SJSA1 (cell line): ENCODE measurements at regions not wholly inside any gene's neighbourhood (a gene's known extent, or its start where the extent isn't known, plus 50 kb on each side); places are given as distances from the start of the nearest gene placed in this dataset.

Experiments used
- DNase-seq, 2 experiments: peaks; one replicate each; pipeline ENCODE4 v3.0.0-alpha.2; 2015 to 2020; ENCODE audit warnings: low spot score in 2 of 2, low read depth in 1 of 2
- H3K27ac ChIP-seq: fragments of 250-450 bp; sonication (Bioruptor Pico); 2 replicates; pipeline ENCODE4 v1.5.1; 2020; ENCODE audit warnings: mild to moderate bottlenecking, moderate library complexity
- H3K27me3 ChIP-seq: fragments of 250-450 bp; sonication (Bioruptor Pico); replicated peaks from 2 replicates; pipeline ENCODE4 v1.5.1; 2020; ENCODE audit warnings: mild to moderate bottlenecking, moderate library complexity
- H3K36me3 ChIP-seq: fragments of 250-450 bp; sonication (Bioruptor Pico); 2 replicates; pipeline ENCODE4 v1.5.1; 2020; ENCODE audit warnings: mild to moderate bottlenecking
- H3K4me1 ChIP-seq: fragments of 250-450 bp; sonication (Bioruptor Pico); replicated peaks from 2 replicates; pipeline ENCODE4 v1.6.1; 2021; ENCODE audit warnings: mild to moderate bottlenecking
- H3K4me3 ChIP-seq: fragments of 250-450 bp; sonication (Bioruptor Pico); 2 replicates; pipeline ENCODE4 v1.5.1; 2020; ENCODE audit warnings: mild to moderate bottlenecking
- H3K9me3 ChIP-seq: fragments of 250-450 bp; sonication (Bioruptor Pico); replicated peaks from 2 replicates; pipeline ENCODE4 v1.5.1; 2020; ENCODE audit warnings: mild to moderate bottlenecking

GRCh38 chr18:66724664-66725356 is 120.9 kb upstream of the CDH19 start:
- no peaks in the 10 kb centered on the region; the same call in none of the 2 replicates for H3K9me3 ChIP-seq
- no peaks in the 10 kb centered on the region for H3K27me3 ChIP-seq
- no peaks in the 10 kb centered on the region for H3K36me3 ChIP-seq
- H3K27ac ChIP-seq = no peak overlapping the region
- H3K4me1 ChIP-seq = no peaks in the 10 kb centered on the region
- no peak overlapping the region for H3K4me3 ChIP-seq
- no peak for DNase-seq

GRCh38 chr18:66722671-66723070 is 118.8 kb upstream of the CDH19 start:
- DNase-seq = no peak
- no peaks in the 10 kb centered on the region for H3K27me3 ChIP-seq
- no peak overlapping the region for H3K4me3 ChIP-seq
- no peaks in the 10 kb centered on the region for H3K4me1 ChIP-seq
- no peaks in the 10 kb centered on the region; the same call in 1 of the 2 replicates for H3K9me3 ChIP-seq
- no peak overlapping the region for H3K27ac ChIP-seq
- no peaks in the 10 kb centered on the region for H3K36me3 ChIP-seq

- H3K4me1 ChIP-seq = no peaks in the 10 kb centered on the region
These were observed 104.8 kb upstream of the CDH19 start for GRCh38 chr18:66708646-66709045.

GRCh38 chr18:66707473-66707872 is 103.6 kb upstream of the CDH19 start:
- Histone ChIP-seq H3K36me3 (no peaks in the 10 kb centered on the region), H3K9me3 (no peaks in the 10 kb centered on the region), H3K27me3 (no peaks in the 10 kb centered on the region), H3K4me1 (no peaks in the 10 kb centered on the region), H3K27ac (no peak overlapping the region), H3K4me3 (no peak overlapping the region)
- no peak for DNase-seq

More at GRCh38 chr18:66708646-66709045, 104.8 kb upstream of the CDH19 start:
- no peak for DNase-seq
- Histone ChIP-seq H3K27ac (no peak overlapping the region), H3K4me3 (no peak overlapping the region), H3K9me3 (no peaks in the 10 kb centered on the region), H3K27me3 (no peaks in the 10 kb centered on the region), H3K36me3 (no peaks in the 10 kb centered on the region)

- Histone ChIP-seq H3K4me3 (no peak overlapping the region), H3K9me3 (peaks cover 5% of the 10 kb centered on the region; the same call in 1 of the 2 replicates), H3K36me3 (no peaks in the 10 kb centered on the region), H3K4me1 (no peaks in the 10 kb centered on the region), H3K27ac (no peak overlapping the region), H3K27me3 (no peaks in the 10 kb centered on the region)
- no peak for DNase-seq
These were observed 91.4 kb upstream of the CDH19 start for GRCh38 chr18:66695281-66695680.

GRCh38 chr18:66694852-66695251 is 91.0 kb upstream of the CDH19 start:
- no peak for DNase-seq
- Histone ChIP-seq H3K36me3 (no peaks in the 10 kb centered on the region), H3K4me3 (no peak overlapping the region), H3K27me3 (no peaks in the 10 kb centered on the region), H3K9me3 (peaks cover 5% of the 10 kb centered on the region; the same call in 1 of the 2 replicates), H3K27ac (no peak overlapping the region), H3K4me1 (no peaks in the 10 kb centered on the region)

- H3K4me1 ChIP-seq = no peaks in the 10 kb centered on the region
- no peaks in the 10 kb centered on the region; the same call in 1 of the 2 replicates for H3K9me3 ChIP-seq
- no peak overlapping the region for H3K27ac ChIP-seq
- H3K27me3 ChIP-seq = no peaks in the 10 kb centered on the region
- no peak for DNase-seq
- H3K4me3 ChIP-seq = no peak overlapping the region
- no peaks in the 10 kb centered on the region for H3K36me3 ChIP-seq
These were observed 83.7 kb upstream of the CDH19 start for GRCh38 chr18:66687635-66688034.

- no peak overlapping the region for H3K27ac ChIP-seq
- H3K36me3 ChIP-seq = no peaks in the 10 kb centered on the region
- H3K4me1 ChIP-seq = no peaks in the 10 kb centered on the region
- DNase-seq = no peak
- H3K9me3 ChIP-seq = no peaks in the 10 kb centered on the region; the same call in 1 of the 2 replicates
- H3K4me3 ChIP-seq = no peak overlapping the region
- no peaks in the 10 kb centered on the region for H3K27me3 ChIP-seq
These were observed 79.0 kb upstream of the CDH19 start for GRCh38 chr18:66682855-66683322.

GRCh38 chr18:66676699-66677098 is 72.8 kb upstream of the CDH19 start:
- Histone ChIP-seq H3K27me3 (no peaks in the 10 kb centered on the region), H3K27ac (no peak overlapping the region), H3K4me3 (no peak overlapping the region), H3K36me3 (no peaks in the 10 kb centered on the region), H3K4me1 (no peaks in the 10 kb centered on the region), H3K9me3 (no peaks in the 10 kb centered on the region; the same call in 1 of the 2 replicates)
- no peak for DNase-seq

GRCh38 chr18:66674286-66674685 is 70.4 kb upstream of the CDH19 start:
- H3K4me3 ChIP-seq = no peak overlapping the region
- H3K27ac ChIP-seq = no peak overlapping the region
- no peaks in the 10 kb centered on the region; the same call in 1 of the 2 replicates for H3K9me3 ChIP-seq
- H3K27me3 ChIP-seq = no peaks in the 10 kb centered on the region
- no peaks in the 10 kb centered on the region for H3K36me3 ChIP-seq
- no peak for DNase-seq
- H3K4me1 ChIP-seq = no peaks in the 10 kb centered on the region

GRCh38 chr18:66668706-66669105 is 64.8 kb upstream of the CDH19 start:
- no peak overlapping the region for H3K27ac ChIP-seq
- H3K4me3 ChIP-seq = no peak overlapping the region
- no peak for DNase-seq
- no peaks in the 10 kb centered on the region for H3K4me1 ChIP-seq
- H3K36me3 ChIP-seq = no peaks in the 10 kb centered on the region
- H3K9me3 ChIP-seq = no peaks in the 10 kb centered on the region; the same call in 1 of the 2 replicates
- no peaks in the 10 kb centered on the region for H3K27me3 ChIP-seq

- DNase-seq = no peak
- H3K4me1 ChIP-seq = no peaks in the 10 kb centered on the region
- peaks cover 7% of the 10 kb centered on the region for H3K9me3 ChIP-seq
- no peaks in the 10 kb centered on the region for H3K27me3 ChIP-seq
- no peak overlapping the region for H3K4me3 ChIP-seq
- no peaks in the 10 kb centered on the region for H3K36me3 ChIP-seq
- H3K27ac ChIP-seq = no peak overlapping the region
These were observed 58.7 kb upstream of the CDH19 start for GRCh38 chr18:66662632-66663031.

- Histone ChIP-seq H3K36me3 (no peaks in the 10 kb centered on the region), H3K27me3 (no peaks in the 10 kb centered on the region), H3K4me3 (no peak overlapping the region), H3K9me3 (peaks cover 7% of the 10 kb centered on the region), H3K27ac (no peak overlapping the region), H3K4me1 (no peaks in the 10 kb centered on the region)
- no peak for DNase-seq
These were observed 51.5 kb upstream of the CDH19 start for GRCh38 chr18:66655407-66655806.
